Urinary bladder (tissue), 3 donors: ENCODE measurements at regions not wholly inside any gene's neighbourhood (a gene's known extent, or its start where the extent isn't known, plus 50 kb on each side); places are given as distances from the start of the nearest gene placed in this dataset.
A peak's percentile ranks its signal among the peaks of the same experiment; 100 is the strongest.
"Not testable (repeated sequence)": the region's sequence is repeated elsewhere in the genome, so short reads cannot be mapped to it uniquely, and the experiment has no call there.

ENCODE experiments used
- DNase-seq: peaks from one replicate; pipeline ENCODE4 v3.0.0-alpha.2; 2015; ENCODE audit errors: extremely low spot score
- H3K27ac ChIP-seq: one replicate; pipeline ENCODE4 v1.5.1; 2013; ENCODE audit warnings: low read depth, mild to moderate bottlenecking, moderate library complexity
- H3K36me3 ChIP-seq: one replicate; pipeline ENCODE4 v1.6.1; 2013; ENCODE audit warnings: mild to moderate bottlenecking, moderate library complexity; ENCODE audit not compliant: insufficient read depth
- H3K4me1 ChIP-seq: one replicate; pipeline ENCODE4 v1.6.1; 2013; ENCODE audit warnings: mild to moderate bottlenecking, moderate library complexity; ENCODE audit not compliant: insufficient read depth
- H3K4me3 ChIP-seq: one replicate; pipeline ENCODE4 v1.5.1; 2013; ENCODE audit warnings: low read depth, low read length
- WGBS: extraction: QIAGEN DNeasy Blood & Tissue Kit; methylation state at CpG from one replicate; pipeline ENCODE4 v1.1.7; 2013; 5-methylcytosine and 5-hydroxymethylcytosine counted together
- donor health status: healthy with polysubstance abuse.
- donor health status: healthy.

DNA sequence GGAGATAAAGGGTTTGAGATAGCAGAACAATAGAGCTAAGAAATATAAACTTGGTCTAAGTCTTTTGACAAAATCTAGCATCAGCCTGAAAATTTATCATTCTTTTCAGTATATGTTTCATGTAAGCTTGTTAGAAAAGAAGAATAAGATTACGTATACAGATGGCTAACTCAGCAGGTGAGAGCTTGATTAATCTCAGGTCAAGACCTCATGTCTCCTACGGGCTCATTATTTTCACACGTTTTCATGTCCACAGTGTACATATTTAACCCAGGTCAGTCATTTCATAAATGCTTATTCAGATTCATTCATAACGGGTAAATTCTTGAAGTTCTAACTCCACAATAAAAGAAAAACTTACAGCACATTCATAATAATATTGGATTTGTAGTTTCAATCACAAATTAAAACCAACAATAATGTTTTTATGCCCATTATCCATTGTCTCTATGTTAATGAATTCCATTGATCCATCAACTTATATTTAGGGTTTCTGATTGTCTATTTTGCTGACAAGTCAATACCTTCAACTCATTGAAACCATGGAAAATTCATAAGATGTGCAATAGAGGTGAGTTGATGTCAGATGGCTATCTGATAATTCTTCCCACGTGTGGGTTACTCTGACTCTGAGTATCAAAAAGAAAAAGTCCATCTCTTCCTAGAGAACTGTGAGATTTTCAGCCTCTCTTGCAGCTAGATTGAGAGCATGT is 102.6 kb downstream of the CASP12 start:
- H3K27ac ChIP-seq = no peak overlapping the region
- H3K36me3 ChIP-seq = no peaks in the 10 kb centered on the region
- 92% methylated on average over 5 of the region's 5 CpGs for WGBS
- no peaks in the 10 kb centered on the region for H3K4me1 ChIP-seq
- DNase-seq = no peak
- no peak overlapping the region for H3K4me3 ChIP-seq

DNA sequence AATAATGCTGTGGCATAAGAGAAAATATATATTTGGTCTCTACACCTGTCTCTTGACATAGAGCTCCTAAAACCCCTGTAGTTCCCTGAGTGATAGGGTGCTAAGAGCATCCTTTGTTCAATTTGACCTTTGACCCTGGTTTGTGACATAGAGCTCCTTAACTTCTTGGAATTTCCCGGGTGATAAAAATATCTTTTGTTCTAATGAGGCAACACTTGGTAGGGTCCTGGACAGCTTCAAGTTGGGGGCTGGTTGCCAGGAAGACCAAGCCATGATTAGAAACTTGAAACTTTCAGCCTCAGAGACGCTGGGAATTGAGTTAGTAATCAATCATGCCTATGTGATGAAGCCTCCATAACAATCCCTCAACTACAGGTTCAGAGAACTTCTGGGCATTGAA is 105.4 kb downstream of the CASP12 start:
- no peaks in the 10 kb centered on the region for H3K4me1 ChIP-seq
- WGBS = 45% methylated on average over 2 of the region's 2 CpGs
- H3K4me3 ChIP-seq = no peak overlapping the region
- H3K36me3 ChIP-seq = no peaks in the 10 kb centered on the region
- H3K27ac ChIP-seq = no peak overlapping the region
- DNase-seq = no peak

DNA sequence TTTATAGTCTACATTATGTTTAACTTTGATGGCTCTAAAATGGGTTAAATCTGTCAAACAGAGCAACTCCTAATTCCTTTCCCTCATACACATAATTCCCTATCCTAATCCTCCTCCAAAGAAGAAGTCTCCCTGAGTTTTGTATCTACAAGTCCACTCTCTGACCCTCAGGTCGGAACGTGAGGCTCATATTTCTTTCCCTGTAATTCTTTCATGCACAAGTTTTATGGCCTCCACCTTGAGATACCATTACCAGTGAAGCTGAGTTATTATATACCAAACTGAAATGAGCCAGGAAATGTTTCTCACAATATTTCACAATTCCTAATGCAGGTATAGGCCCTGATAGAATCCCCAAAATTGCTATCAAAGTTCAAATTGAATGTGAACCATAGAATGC is 106.4 kb downstream of the CASP12 start:
- 65% methylated on average over 2 of the region's 2 CpGs for WGBS
- Histone ChIP-seq H3K27ac (no peak overlapping the region), H3K36me3 (no peaks in the 10 kb centered on the region), H3K4me3 (no peak overlapping the region), H3K4me1 (no peaks in the 10 kb centered on the region)
- no peak for DNase-seq

GRCh38 chr11:104784684-104785460 is 113.4 kb downstream of the CASP12 start:
- no peak overlapping the region for H3K4me3 ChIP-seq
- no peak for DNase-seq
- H3K27ac ChIP-seq = no peak overlapping the region
- H3K36me3 ChIP-seq = no peaks in the 10 kb centered on the region
- 77% methylated on average over 4 of the region's 4 CpGs for WGBS
- no peaks in the 10 kb centered on the region for H3K4me1 ChIP-seq

GRCh38 chr11:104783241-104783640 is 115.0 kb downstream of the CASP12 start:
- H3K4me3 ChIP-seq = no peak overlapping the region
- WGBS = 87% methylated on average over 2 of the region's 2 CpGs
- no peak for DNase-seq
- no peak overlapping the region for H3K27ac ChIP-seq
- no peaks in the 10 kb centered on the region for H3K36me3 ChIP-seq
- H3K4me1 ChIP-seq = no peaks in the 10 kb centered on the region

DNA sequence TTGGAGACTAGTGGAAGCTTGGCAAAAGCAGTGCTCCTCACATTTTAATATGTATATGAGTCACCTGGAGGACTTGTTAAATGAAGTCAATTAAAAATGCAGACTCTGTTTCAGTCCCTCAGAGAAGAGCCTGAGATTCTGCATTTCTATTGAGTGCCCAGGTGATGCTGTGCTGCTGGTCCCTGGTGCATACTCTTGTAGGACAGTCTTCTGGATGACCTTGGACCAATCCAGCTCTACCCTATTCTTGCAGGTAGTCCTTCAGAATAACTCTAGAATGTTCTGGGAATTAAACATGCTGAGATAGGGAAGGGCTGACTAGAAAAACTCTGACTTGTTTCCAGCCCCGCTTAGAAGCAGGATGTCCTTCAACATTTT is 115.9 kb downstream of the CASP12 start:
- DNase-seq = no peak
- Histone ChIP-seq H3K4me3 (no peak overlapping the region), H3K4me1 (no peaks in the 10 kb centered on the region), H3K27ac (no peak overlapping the region), H3K36me3 (no peaks in the 10 kb centered on the region)
- 92% methylated on average over 1 of the region's 1 CpG for WGBS

DNA sequence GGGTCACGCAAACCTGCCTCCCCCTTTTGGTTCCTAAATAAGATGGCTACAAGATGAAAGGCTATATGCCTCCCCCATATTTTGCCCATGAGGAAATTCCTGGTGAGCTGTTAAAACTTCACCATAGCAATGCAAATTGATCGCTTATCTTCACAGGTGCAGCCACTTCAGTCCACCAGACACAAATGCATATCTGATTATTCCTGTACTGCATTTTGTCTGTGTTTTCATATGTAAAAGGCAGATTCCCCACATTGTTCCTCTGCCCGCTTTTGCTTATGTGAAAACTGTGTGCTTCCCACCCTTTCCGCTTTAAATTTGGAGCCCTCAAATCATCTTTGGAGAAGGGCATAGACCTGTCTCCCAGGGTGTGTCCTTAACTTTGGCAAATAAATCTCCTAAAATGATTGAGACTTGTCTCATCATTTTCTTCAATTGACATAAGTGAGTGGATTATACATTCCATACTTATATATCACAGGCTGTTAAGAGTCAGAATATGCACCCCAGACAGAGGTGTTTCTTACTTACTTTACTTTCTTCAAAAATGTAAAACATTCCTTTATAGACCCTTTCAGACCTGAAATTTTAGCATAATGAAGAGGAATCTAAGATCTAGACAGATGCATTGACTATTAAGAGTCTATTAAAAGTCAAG is 116.4 kb downstream of the CASP12 start:
- H3K4me1 ChIP-seq = no peaks in the 10 kb centered on the region
- WGBS = 88% methylated on average over 4 of the region's 4 CpGs

GRCh38 chr11:104781037-104781436 is 117.2 kb downstream of the CASP12 start:
- 74% methylated on average over 1 of the region's 1 CpG for WGBS
- Histone ChIP-seq H3K36me3 (no peaks in the 10 kb centered on the region), H3K27ac (no peak overlapping the region), H3K4me3 (no peak overlapping the region), H3K4me1 (no peaks in the 10 kb centered on the region)
- DNase-seq = no peak

More for the DNA sequence above, 116.4 kb downstream of the CASP12 start:
- Histone ChIP-seq H3K36me3 (no peaks in the 10 kb centered on the region), H3K27ac (no peak overlapping the region), H3K4me3 (no peak overlapping the region)
- no peak for DNase-seq

- Histone ChIP-seq H3K4me1 (no peaks in the 10 kb centered on the region), H3K4me3 (no peak overlapping the region), H3K36me3 (no peaks in the 10 kb centered on the region), H3K27ac (no peak overlapping the region)
- WGBS = 85% methylated on average over 3 of the region's 3 CpGs
- no peak for DNase-seq
These were observed 121.6 kb downstream of the CASP12 start for GRCh38 chr11:104776501-104777170.

DNA sequence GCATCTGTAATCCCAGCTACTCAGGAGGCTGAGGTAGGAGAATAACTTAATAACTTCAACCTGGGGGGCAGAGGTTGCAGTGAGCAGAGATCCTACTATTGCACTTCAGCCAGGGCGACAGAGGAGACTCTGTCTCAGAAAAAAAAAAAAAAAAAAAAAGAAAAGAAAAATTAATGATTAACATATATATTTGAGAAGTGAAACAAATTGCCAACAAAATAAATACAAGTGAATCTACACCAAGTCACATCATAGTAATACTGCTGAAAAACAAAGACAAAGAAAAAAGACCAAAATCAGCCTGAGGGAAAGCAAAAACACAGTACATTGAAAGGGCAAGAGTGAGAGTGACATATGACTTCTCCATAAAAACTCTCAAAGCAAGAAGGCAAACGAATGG is 123.7 kb downstream of the CASP12 start:
- H3K36me3 ChIP-seq = no peaks in the 10 kb centered on the region
- H3K4me1 ChIP-seq = no peaks in the 10 kb centered on the region
- no peak overlapping the region for H3K27ac ChIP-seq
- no peak overlapping the region for H3K4me3 ChIP-seq
- DNase-seq = no peak
- WGBS = 82% methylated on average over 2 of the region's 2 CpGs

DNA sequence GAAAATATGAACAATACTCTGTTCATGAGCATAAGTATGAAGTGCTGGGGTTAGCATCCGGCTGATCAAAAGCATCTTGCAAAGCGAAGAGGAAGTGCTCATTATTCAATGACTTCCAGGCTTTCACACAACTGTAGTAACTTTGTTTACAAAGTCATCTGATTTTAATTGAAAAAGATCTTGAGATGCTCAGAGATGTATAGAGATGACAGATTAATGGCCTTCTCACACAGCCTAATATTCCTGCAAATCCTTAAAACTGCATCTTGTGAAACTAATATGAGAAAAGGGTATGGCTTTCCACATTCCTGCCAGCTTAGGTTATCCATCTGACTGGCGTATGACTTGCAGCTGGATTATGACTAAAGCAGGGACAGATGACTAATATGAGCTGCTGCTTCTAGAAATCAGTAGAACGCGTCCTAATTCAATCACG is 125.4 kb downstream of the CASP12 start:
- DNase-seq = peak; percentile 6
- 35% methylated on average over 6 of the region's 6 CpGs for WGBS
- no peaks in the 10 kb centered on the region for H3K4me1 ChIP-seq
- H3K36me3 ChIP-seq = no peaks in the 10 kb centered on the region
- H3K4me3 ChIP-seq = no peak overlapping the region
- H3K27ac ChIP-seq = no peak overlapping the region

- DNase-seq = no peak
- H3K27ac ChIP-seq = no peak overlapping the region
- 85% methylated on average over 3 of the region's 3 CpGs for WGBS
- H3K4me1 ChIP-seq = no peaks in the 10 kb centered on the region
- H3K36me3 ChIP-seq = no peaks in the 10 kb centered on the region
- H3K4me3 ChIP-seq = no peak overlapping the region
These were observed 126.5 kb downstream of the CASP12 start for GRCh38 chr11:104771763-104772162.

DNA sequence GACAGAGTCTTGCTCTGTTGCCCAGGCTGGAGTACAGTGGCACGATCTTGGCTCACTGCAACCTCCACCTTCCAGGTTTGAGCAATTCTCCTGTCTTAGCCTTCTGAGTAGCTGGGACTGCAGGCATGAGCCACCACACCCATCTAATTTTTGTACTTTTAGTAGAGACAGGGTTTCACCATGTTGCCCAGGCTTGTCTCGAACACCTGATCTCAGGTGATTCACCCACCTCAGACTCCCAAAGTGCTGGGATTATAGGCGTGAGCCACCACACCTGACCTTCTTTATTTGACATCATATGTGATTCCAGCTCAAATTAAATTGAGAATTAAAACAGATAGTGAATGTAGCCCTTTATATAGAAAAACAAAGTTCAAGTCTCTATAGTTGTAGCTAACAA is 127.2 kb downstream of the CASP12 start:
- not testable (repeated sequence) for H3K27ac ChIP-seq, H3K36me3 ChIP-seq, H3K4me1 ChIP-seq, H3K4me3 ChIP-seq, DNase-seq
- WGBS = 95% methylated on average over 3 of the region's 3 CpGs
